SK-N-SH treated with all-trans-retinoic acid at 6 μM for 48 hours (cell line): ENCODE measurements at regions not wholly inside any gene's neighbourhood (a gene's known extent, or its start where the extent isn't known, plus 50 kb on each side); places are given as distances from the start of the nearest gene placed in this dataset.

Source experiments
- ATAC-seq: fragments of 200-7000 bp; cut with Tn5 transposase; 3 replicates; pipeline ENCODE4 v1.9.1; 2020; ENCODE audit warnings: mild to moderate bottlenecking, moderate library complexity
- ARNTL ChIP-seq: fragments of 450-650 bp; formaldehyde crosslinking; IDR thresholded peaks from 2 replicates; pipeline ENCODE4 v1.5.0; 2020; ENCODE audit warnings: low read depth, mild to moderate bottlenecking, moderate library complexity, borderline replicate concordance
- BACH2 ChIP-seq: fragments of 250-450 bp; sonication (Bioruptor Pico); IDR thresholded peaks from 2 replicates; pipeline ENCODE4 v1.9.0; 2021; ENCODE audit warnings: mild to moderate bottlenecking, borderline replicate concordance
- CREB5 ChIP-seq: fragments of 250-450 bp; sonication (Bioruptor Pico); IDR thresholded peaks from 2 replicates; pipeline ENCODE4 v1.5.1; 2020; ENCODE audit warnings: low read depth, mild to moderate bottlenecking, moderate library complexity
- CSDC2 ChIP-seq: fragments of 250-450 bp; sonication (Bioruptor Pico); IDR thresholded peaks from 2 replicates; pipeline ENCODE4 v1.5.0; 2020; ENCODE audit warnings: mild to moderate bottlenecking, moderate library complexity
- CSRNP3 ChIP-seq: fragments of 250-450 bp; sonication (Bioruptor Pico); IDR thresholded peaks from 2 replicates; pipeline ENCODE4 v1.5.1; 2021; ENCODE audit warnings: mild to moderate bottlenecking, moderate library complexity
- ESRRG ChIP-seq: fragments of 250-450 bp; sonication (Bioruptor Pico); IDR thresholded peaks from 2 replicates; pipeline ENCODE4 v1.6.1; 2021; ENCODE audit warnings: mild to moderate bottlenecking
- GLIS3 ChIP-seq: fragments of 250-450 bp; sonication (Bioruptor Pico); IDR thresholded peaks from 2 replicates; pipeline ENCODE4 v1.5.0; 2020; ENCODE audit warnings: mild to moderate bottlenecking, moderate library complexity
- ISL1 ChIP-seq: fragments of 250-450 bp; sonication (Bioruptor Pico); IDR thresholded peaks from 2 replicates; pipeline ENCODE4 v2.1.2; 2022; ENCODE audit warnings: mild to moderate bottlenecking, moderate library complexity
- OSR1 ChIP-seq: fragments of 250-450 bp; sonication (Bioruptor Pico); IDR thresholded peaks from 2 replicates; pipeline ENCODE4 v1.8.0; 2022; ENCODE audit warnings: moderate library complexity, mild to moderate bottlenecking, inconsistent platforms
- PATZ1 ChIP-seq: fragments of 250-450 bp; sonication (Bioruptor Pico); IDR thresholded peaks from 2 replicates; pipeline ENCODE4 v1.8.0; 2020; ENCODE audit warnings: mild to moderate bottlenecking, moderate library complexity, borderline replicate concordance
- PPARA ChIP-seq: fragments of 250-450 bp; sonication (Bioruptor Pico); IDR thresholded peaks from 2 replicates; pipeline ENCODE4 v1.5.0; 2020; ENCODE audit warnings: mild to moderate bottlenecking, borderline replicate concordance
- SNAI2 ChIP-seq: fragments of 250-450 bp; sonication (Bioruptor Pico); IDR thresholded peaks from 2 replicates; pipeline ENCODE4 v1.5.0; 2020; ENCODE audit warnings: mild to moderate bottlenecking, moderate library complexity
- TCF4 ChIP-seq: fragments of 250-450 bp; sonication (Bioruptor Pico); IDR thresholded peaks from 2 replicates; pipeline ENCODE4 v1.8.0; 2021; ENCODE audit warnings: mild to moderate bottlenecking, moderate library complexity, borderline replicate concordance
- TOX ChIP-seq: fragments of 250-450 bp; sonication (Bioruptor Pico); IDR thresholded peaks from 2 replicates; pipeline ENCODE4 v1.8.0; 2021; ENCODE audit warnings: mild to moderate bottlenecking, moderate library complexity, borderline replicate concordance
- TSHZ2 ChIP-seq: fragments of 250-450 bp; sonication (Bioruptor Pico); IDR thresholded peaks from 2 replicates; pipeline ENCODE4 v1.5.0; 2020; ENCODE audit warnings: mild to moderate bottlenecking, moderate library complexity
- ZFP30 ChIP-seq: fragments of 450-650 bp; formaldehyde crosslinking; IDR thresholded peaks from 2 replicates; pipeline ENCODE4 v1.5.0; 2022; ENCODE audit warnings: mild to moderate bottlenecking, moderate library complexity
- ZNF565 ChIP-seq: fragments of 450-650 bp; formaldehyde crosslinking; conservative IDR thresholded peaks from 2 replicates; pipeline ENCODE4 v1.5.0; 2020; ENCODE audit warnings: low read depth, mild to moderate bottlenecking, moderate library complexity
- ZNF70 ChIP-seq: fragments of 450-650 bp; formaldehyde crosslinking; IDR thresholded peaks from 2 replicates; pipeline ENCODE4 v1.5.0; 2020; ENCODE audit warnings: mild to moderate bottlenecking, moderate library complexity
- ZNF8 ChIP-seq: fragments of 450-650 bp; formaldehyde crosslinking; IDR thresholded peaks from 2 replicates; pipeline ENCODE4 v1.5.0; 2020; ENCODE audit warnings: mild to moderate bottlenecking, moderate library complexity

GRCh38 chr11:107274138-107274537 is 183.5 kb downstream of the CWF19L2 start:
- no peak for TF ChIP-seq OSR1
- TF ChIP-seq BACH2 (CRISPR knock-in tag) = no peak
- TF ChIP-seq PPARA = no peak
- no peak for TF ChIP-seq TOX (CRISPR knock-in tag)
- TF ChIP-seq ZNF565 (CRISPR knock-in tag) = no peak
- TF ChIP-seq ARNTL (CRISPR knock-in tag) = no peak
- no peak for TF ChIP-seq CSRNP3 (CRISPR knock-in tag)
- TF ChIP-seq ZNF8 (CRISPR knock-in tag) = no peak
- TF ChIP-seq CSDC2 (CRISPR knock-in tag) = no peak
- TF ChIP-seq ESRRG (CRISPR knock-in tag) = no peak
- no peak for TF ChIP-seq TSHZ2 (CRISPR knock-in tag)
- TF ChIP-seq CREB5 (CRISPR knock-in tag) = no peak
- no peak for TF ChIP-seq SNAI2 (CRISPR knock-in tag)
- TF ChIP-seq ISL1 (CRISPR knock-in tag) = no peak
- ATAC-seq = no peak

- no peak for TF ChIP-seq ESRRG (CRISPR knock-in tag)
- no peak for TF ChIP-seq ZFP30 (CRISPR knock-in tag)
- no peak for TF ChIP-seq PPARA
- TF ChIP-seq GLIS3 (CRISPR knock-in tag) = no peak
- no peak for TF ChIP-seq ZNF565 (CRISPR knock-in tag)
- TF ChIP-seq CREB5 (CRISPR knock-in tag) = no peak
- no peak for TF ChIP-seq ZNF70
- TF ChIP-seq PATZ1 (CRISPR knock-in tag) = no peak
- no peak for TF ChIP-seq TCF4 (CRISPR knock-in tag)
- ATAC-seq = no peak
Measured at GRCh38 chr11:107272561-107272960, 185.1 kb downstream of the CWF19L2 start.

- ATAC-seq = no peak
Measured at GRCh38 chr11:107271425-107271824, 186.2 kb downstream of the CWF19L2 start.

More at GRCh38 chr11:107271425-107271824, 186.2 kb downstream of the CWF19L2 start:
- TF ChIP-seq ZNF8 (CRISPR knock-in tag) (no peak), TCF4 (CRISPR knock-in tag) (no peak), TSHZ2 (CRISPR knock-in tag) (no peak), BACH2 (CRISPR knock-in tag) (no peak), PPARA (no peak)
- TF ChIP-seq, all 23 proteins: peak for 0
